ENCODE measurements at regions not wholly inside any gene's neighbourhood (a gene's known extent, or its start where the extent isn't known, plus 50 kb on each side); places are given as distances from the start of the nearest gene placed in this dataset.

GRCh38 chr2:223523551-223524001 is 78.6 kb downstream of the SCG2 start (continued):
- TF ChIP-seq ZBTB40 (IDR thresholded peaks at IDR 0.05): no peak
- no peak for TF ChIP-seq ZBTB40 (CRISPR knock-in tag; IDR thresholded peaks at IDR 0.05)
- TF ChIP-seq HDAC2 (CRISPR knock-in tag; IDR thresholded peaks at IDR 0.05): no peak
- no peak for TF ChIP-seq MIER2 (CRISPR knock-in tag; IDR thresholded peaks at IDR 0.05)
- TF ChIP-seq CENPT (CRISPR knock-in tag; IDR thresholded peaks at IDR 0.05; ENCODE audit: low read depth): no peak
- no peak for TF ChIP-seq TBX3 (IDR thresholded peaks at IDR 0.05; ENCODE audit: borderline replicate concordance)
- no peak for TF ChIP-seq ZNF230 (CRISPR knock-in tag; IDR thresholded peaks at IDR 0.05)
- no peak for TF ChIP-seq ZKSCAN5 (CRISPR knock-in tag; IDR thresholded peaks at IDR 0.05)

Data from HepG2 (cell line).